ENCODE measurements at regions not wholly inside any gene's neighbourhood (a gene's known extent, or its start where the extent isn't known, plus 50 kb on each side); places are given as distances from the start of the nearest gene placed in this dataset.
A peak's percentile ranks its signal among the peaks of the same experiment; 100 is the strongest.

- no peak overlapping the region for H3K27ac ChIP-seq (ENCODE audit: low read length)
- no CpG with 5 or more reads among the region's 6 CpGs for WGBS (ENCODE audit: insufficient coverage, insufficient read length)
- no peak overlapping the region for H3K4me3 ChIP-seq (ENCODE audit: low read length)
- H3K9me3 ChIP-seq (ENCODE audit: control insufficient read depth, insufficient read depth, low read length): no peaks in the 10 kb centered on the region
- no peaks in the 10 kb centered on the region for H3K27me3 ChIP-seq (ENCODE audit: control insufficient read depth, insufficient read depth, low read length)
- H3K4me1 ChIP-seq (ENCODE audit: control insufficient read depth, insufficient read depth, low read length): no peaks in the 10 kb centered on the region; the same call in 1 of the 2 replicates
- no peaks in the 10 kb centered on the region for H3K36me3 ChIP-seq (ENCODE audit: control insufficient read depth, insufficient read depth, low read length)
- DNase-seq (ENCODE audit: low read depth, low spot score): no peak
Measured at GRCh38 chr6:149212206-149212605, 105.3 kb upstream of the TAB2 start.

- Histone ChIP-seq H3K36me3 (ENCODE audit: control insufficient read depth, insufficient read depth, low read length) (no peaks in the 10 kb centered on the region), H3K27ac (ENCODE audit: low read length) (no peak overlapping the region), H3K4me1 (ENCODE audit: control insufficient read depth, insufficient read depth, low read length) (no peaks in the 10 kb centered on the region; the same call in 1 of the 2 replicates), H3K4me3 (ENCODE audit: low read length) (no peak overlapping the region), H3K9me3 (ENCODE audit: control insufficient read depth, insufficient read depth, low read length) (no peaks in the 10 kb centered on the region), H3K27me3 (ENCODE audit: control insufficient read depth, insufficient read depth, low read length) (no peaks in the 10 kb centered on the region)
- no CpG with 5 or more reads among the region's 9 CpGs for WGBS (ENCODE audit: insufficient coverage, insufficient read length)
- no peak for DNase-seq (ENCODE audit: low read depth, low spot score)
Measured at GRCh38 chr6:149212892-149213801, 104.4 kb upstream of the TAB2 start.

GRCh38 chr6:149213829-149214228 lies 103.7 kb upstream of the TAB2 start:
- Histone ChIP-seq H3K4me3 (ENCODE audit: low read length) (no peak overlapping the region), H3K27me3 (ENCODE audit: control insufficient read depth, insufficient read depth, low read length) (no peaks in the 10 kb centered on the region), H3K9me3 (ENCODE audit: control insufficient read depth, insufficient read depth, low read length) (no peaks in the 10 kb centered on the region), H3K36me3 (ENCODE audit: control insufficient read depth, insufficient read depth, low read length) (no peaks in the 10 kb centered on the region), H3K4me1 (ENCODE audit: control insufficient read depth, insufficient read depth, low read length) (no peaks in the 10 kb centered on the region; the same call in 1 of the 2 replicates), H3K27ac (ENCODE audit: low read length) (no peak overlapping the region)
- no peak for DNase-seq (ENCODE audit: low read depth, low spot score)
- no CpG with 5 or more reads among the region's 4 CpGs for WGBS (ENCODE audit: insufficient coverage, insufficient read length)

- Histone ChIP-seq H3K36me3 (ENCODE audit: control insufficient read depth, insufficient read depth, low read length) (no peaks in the 10 kb centered on the region), H3K4me1 (ENCODE audit: control insufficient read depth, insufficient read depth, low read length) (no peaks in the 10 kb centered on the region), H3K27me3 (ENCODE audit: control insufficient read depth, insufficient read depth, low read length) (no peaks in the 10 kb centered on the region), H3K9me3 (ENCODE audit: control insufficient read depth, insufficient read depth, low read length) (no peaks in the 10 kb centered on the region), H3K4me3 (ENCODE audit: low read length) (no peak overlapping the region), H3K27ac (ENCODE audit: low read length) (no peak overlapping the region)
- WGBS (ENCODE audit: insufficient coverage, insufficient read length): no CpG with 5 or more reads among the region's 4 CpGs
- peak; percentile 29 for DNase-seq (ENCODE audit: low read depth, low spot score)
Measured at GRCh38 chr6:149216459-149216858, 101.1 kb upstream of the TAB2 start.

GRCh38 chr6:149217466-149217888 lies 100.0 kb upstream of the TAB2 start:
- Histone ChIP-seq H3K27ac (ENCODE audit: low read length) (no peak overlapping the region), H3K36me3 (ENCODE audit: control insufficient read depth, insufficient read depth, low read length) (no peaks in the 10 kb centered on the region), H3K9me3 (ENCODE audit: control insufficient read depth, insufficient read depth, low read length) (no peaks in the 10 kb centered on the region), H3K27me3 (ENCODE audit: control insufficient read depth, insufficient read depth, low read length) (no peaks in the 10 kb centered on the region), H3K4me1 (ENCODE audit: control insufficient read depth, insufficient read depth, low read length) (no peaks in the 10 kb centered on the region), H3K4me3 (ENCODE audit: low read length) (no peak overlapping the region)
- no peak for DNase-seq (ENCODE audit: low read depth, low spot score)

GRCh38 chr6:149218471-149218870 lies 99.0 kb upstream of the TAB2 start:
- DNase-seq (ENCODE audit: low read depth, low spot score): no peak
- Histone ChIP-seq H3K27me3 (ENCODE audit: control insufficient read depth, insufficient read depth, low read length) (no peaks in the 10 kb centered on the region), H3K4me3 (ENCODE audit: low read length) (no peak overlapping the region)

GRCh38 chr6:149218915-149219314 lies 98.6 kb upstream of the TAB2 start:
- H3K9me3 ChIP-seq (ENCODE audit: control insufficient read depth, insufficient read depth, low read length): no peaks in the 10 kb centered on the region
- no peak overlapping the region for H3K4me3 ChIP-seq (ENCODE audit: low read length)
- H3K4me1 ChIP-seq (ENCODE audit: control insufficient read depth, insufficient read depth, low read length): no peaks in the 10 kb centered on the region
- no CpG with 5 or more reads among the region's 2 CpGs for WGBS (ENCODE audit: insufficient coverage, insufficient read length)
- H3K27ac ChIP-seq (ENCODE audit: low read length): no peak overlapping the region
- H3K36me3 ChIP-seq (ENCODE audit: control insufficient read depth, insufficient read depth, low read length): no peaks in the 10 kb centered on the region
- no peaks in the 10 kb centered on the region for H3K27me3 ChIP-seq (ENCODE audit: control insufficient read depth, insufficient read depth, low read length)
- DNase-seq (ENCODE audit: low read depth, low spot score): no peak

More at GRCh38 chr6:149218471-149218870, 99.0 kb upstream of the TAB2 start:
- no peaks in the 10 kb centered on the region for H3K9me3 ChIP-seq (ENCODE audit: control insufficient read depth, insufficient read depth, low read length)
- no peak overlapping the region for H3K27ac ChIP-seq (ENCODE audit: low read length)
- no peaks in the 10 kb centered on the region for H3K4me1 ChIP-seq (ENCODE audit: control insufficient read depth, insufficient read depth, low read length)
- H3K36me3 ChIP-seq (ENCODE audit: control insufficient read depth, insufficient read depth, low read length): no peaks in the 10 kb centered on the region

GRCh38 chr6:149220882-149221773 lies 96.4 kb upstream of the TAB2 start:
- WGBS (ENCODE audit: insufficient coverage, insufficient read length): no CpG with 5 or more reads among the region's 6 CpGs
- Histone ChIP-seq H3K4me3 (ENCODE audit: low read length) (no peak overlapping the region), H3K4me1 (ENCODE audit: control insufficient read depth, insufficient read depth, low read length) (no peaks in the 10 kb centered on the region), H3K27me3 (ENCODE audit: control insufficient read depth, insufficient read depth, low read length) (no peaks in the 10 kb centered on the region), H3K9me3 (ENCODE audit: control insufficient read depth, insufficient read depth, low read length) (no peaks in the 10 kb centered on the region), H3K27ac (ENCODE audit: low read length) (no peak overlapping the region), H3K36me3 (ENCODE audit: control insufficient read depth, insufficient read depth, low read length) (no peaks in the 10 kb centered on the region)
- DNase-seq (ENCODE audit: low read depth, low spot score): no peak

GRCh38 chr6:149221774-149222070 lies 95.8 kb upstream of the TAB2 start:
- Histone ChIP-seq H3K36me3 (ENCODE audit: control insufficient read depth, insufficient read depth, low read length) (no peaks in the 10 kb centered on the region), H3K9me3 (ENCODE audit: control insufficient read depth, insufficient read depth, low read length) (no peaks in the 10 kb centered on the region), H3K27me3 (ENCODE audit: control insufficient read depth, insufficient read depth, low read length) (no peaks in the 10 kb centered on the region), H3K4me1 (ENCODE audit: control insufficient read depth, insufficient read depth, low read length) (no peaks in the 10 kb centered on the region), H3K4me3 (ENCODE audit: low read length) (no peak overlapping the region), H3K27ac (ENCODE audit: low read length) (no peak overlapping the region)
- no CpG with 5 or more reads among the region's 4 CpGs for WGBS (ENCODE audit: insufficient coverage, insufficient read length)
- DNase-seq (ENCODE audit: low read depth, low spot score): no peak

- Histone ChIP-seq H3K4me1 (ENCODE audit: control insufficient read depth, insufficient read depth, low read length) (peaks cover 2% of the 10 kb centered on the region), H3K36me3 (ENCODE audit: control insufficient read depth, insufficient read depth, low read length) (no peaks in the 10 kb centered on the region), H3K4me3 (ENCODE audit: low read length) (no peak overlapping the region), H3K27ac (ENCODE audit: low read length) (no peak overlapping the region), H3K9me3 (ENCODE audit: control insufficient read depth, insufficient read depth, low read length) (no peaks in the 10 kb centered on the region), H3K27me3 (ENCODE audit: control insufficient read depth, insufficient read depth, low read length) (no peaks in the 10 kb centered on the region)
- DNase-seq (ENCODE audit: low read depth, low spot score): no peak
- WGBS (ENCODE audit: insufficient coverage, insufficient read length): no CpG with 5 or more reads among the region's 4 CpGs
Measured at GRCh38 chr6:149223120-149223903, 94.2 kb upstream of the TAB2 start.
